GM03348 (cell line): ENCODE measurements at regions not wholly inside any gene's neighbourhood (a gene's known extent, or its start where the extent isn't known, plus 50 kb on each side); places are given as distances from the start of the nearest gene placed in this dataset.

Experiments
- DNase-seq: peaks from one replicate; pipeline ENCODE4 v3.0.0; 2012; ENCODE audit warnings: low spot score

DNA sequence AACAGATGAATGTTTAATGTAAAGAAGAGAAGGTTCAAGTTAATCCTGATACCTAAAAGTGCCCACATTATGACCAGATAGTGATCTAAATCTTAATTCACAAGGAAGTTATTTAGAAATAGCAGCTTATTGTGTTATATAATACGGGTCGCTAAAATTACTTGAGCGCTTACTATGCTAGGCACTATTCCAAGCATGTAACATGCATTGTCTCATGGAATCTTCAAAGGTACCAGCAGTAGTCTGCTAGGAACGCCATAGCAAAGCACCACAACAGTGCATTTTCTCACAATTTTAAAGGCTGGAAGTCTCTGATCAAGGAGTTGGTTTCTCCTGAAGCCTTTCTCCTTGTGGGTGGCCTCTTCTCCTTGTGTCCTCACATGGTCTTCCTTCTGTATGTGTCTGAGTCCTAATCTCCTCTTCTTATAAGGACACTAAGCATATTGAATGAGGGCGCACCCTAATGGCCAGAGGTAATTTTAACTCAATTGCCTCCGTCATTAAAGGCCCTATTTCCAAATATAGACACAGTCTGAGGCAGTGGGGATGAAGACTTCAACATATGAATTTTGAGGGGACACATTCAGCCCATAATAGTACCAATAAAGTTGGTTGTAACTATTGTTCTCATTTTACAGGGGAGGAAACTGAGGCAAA lies 118.4 kb downstream of the LRRC30 start:
- no peak for DNase-seq

DNA sequence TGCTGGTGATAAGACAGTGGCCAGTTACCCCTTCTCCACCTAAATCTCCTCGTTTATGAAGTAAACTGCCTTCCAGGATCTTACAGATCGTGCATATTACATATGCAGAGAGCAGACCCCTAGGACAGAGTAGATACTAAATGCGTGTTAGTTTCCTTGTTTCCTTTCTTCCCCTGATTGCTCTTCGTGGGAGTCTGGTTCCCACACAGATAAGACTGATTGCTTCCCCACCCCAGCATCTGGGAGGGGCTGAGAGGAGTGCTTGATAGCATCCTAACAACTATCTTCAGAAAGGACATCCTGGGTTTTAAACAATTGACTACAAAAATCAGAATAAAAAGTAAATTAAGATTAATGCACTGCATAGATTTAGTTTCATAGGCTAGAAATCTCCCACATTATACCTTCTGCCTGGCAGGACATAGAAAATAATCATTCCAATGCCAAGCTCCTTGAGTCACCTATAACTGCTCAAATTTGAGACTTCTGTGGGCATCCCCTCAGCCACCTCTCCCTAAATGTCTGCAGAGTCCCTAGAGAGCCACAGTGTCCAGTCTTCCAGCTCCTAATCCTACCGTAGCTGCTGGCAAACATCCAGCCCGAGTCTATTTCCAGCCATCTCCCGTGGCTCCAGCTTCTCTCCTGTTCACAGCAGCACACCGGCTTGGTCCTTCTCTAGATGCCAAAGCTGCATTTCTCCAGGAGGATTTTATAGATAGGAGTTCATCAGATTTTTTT lies 128.3 kb downstream of the LRRC30 start:
- no peak for DNase-seq

DNA sequence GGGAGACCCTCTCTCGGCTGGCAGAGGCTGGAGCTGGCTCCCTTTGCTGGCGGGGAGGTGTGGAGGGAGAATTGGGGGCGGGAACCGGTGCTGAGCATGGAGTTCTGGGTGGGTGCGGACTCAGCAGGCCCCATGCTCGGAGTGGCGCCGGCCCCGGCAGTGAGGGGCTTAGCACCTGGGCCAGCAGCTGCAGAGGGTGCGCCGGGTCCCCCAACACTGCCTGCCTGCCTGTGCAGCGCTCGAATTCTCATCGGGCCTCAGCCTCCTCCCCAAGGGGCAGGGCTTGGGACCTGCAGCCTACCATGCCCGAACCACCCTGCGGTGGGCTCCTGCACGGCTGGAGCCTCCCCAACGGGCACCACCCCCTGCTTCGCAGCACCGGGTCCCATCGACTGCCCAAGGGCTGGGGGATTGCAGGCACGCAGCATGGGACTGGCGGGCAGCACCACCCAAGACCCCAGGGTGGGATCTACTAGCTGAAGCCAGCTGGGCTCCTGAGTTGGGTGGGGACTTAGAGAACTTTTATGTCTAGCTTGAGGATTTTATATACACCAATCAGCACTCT lies 129.8 kb downstream of the LRRC30 start:
- no peak for DNase-seq

- DNase-seq = no peak
Measured at GRCh38 chr18:7363338-7363737, 132.4 kb downstream of the LRRC30 start.

DNA sequence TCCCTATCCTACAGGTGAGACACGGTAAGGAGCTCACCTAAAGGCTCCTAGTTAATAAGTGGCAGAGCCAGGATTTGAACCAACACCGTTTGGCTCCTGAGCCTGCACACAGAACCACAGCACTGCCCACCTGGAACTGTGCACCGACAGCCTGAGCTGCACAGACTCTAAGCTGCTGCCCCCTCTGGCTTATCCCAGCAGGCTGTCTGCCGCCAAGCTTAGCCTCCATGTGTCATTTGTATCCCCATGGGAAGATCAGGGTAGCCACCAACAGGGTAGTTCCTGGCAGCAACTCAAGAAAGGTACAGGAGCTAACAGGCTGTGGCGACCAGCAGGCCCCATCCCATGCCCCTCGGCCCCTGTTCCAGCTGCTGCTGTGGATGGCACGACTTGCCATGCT lies 135.7 kb downstream of the LRRC30 start:
- no peak for DNase-seq

DNA sequence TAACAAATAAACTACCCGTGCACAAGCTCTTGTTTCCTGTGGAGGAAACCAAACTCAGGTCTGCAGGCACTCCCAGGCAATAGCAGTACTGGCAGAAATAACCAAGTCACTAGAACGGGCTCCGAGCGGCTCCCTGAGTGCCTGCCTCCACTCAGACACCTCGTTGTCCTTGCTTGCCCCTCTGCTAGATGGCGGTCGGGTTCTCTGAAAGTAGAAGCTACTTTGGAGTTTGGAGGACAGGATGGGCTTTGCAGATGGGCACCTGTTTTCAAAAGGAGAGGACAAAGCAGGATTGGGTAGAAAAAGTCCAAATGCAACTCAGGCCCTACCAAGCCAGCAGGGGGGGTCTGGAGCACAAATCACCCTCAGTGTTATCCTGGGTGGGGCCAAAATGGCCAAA lies 136.4 kb downstream of the LRRC30 start:
- DNase-seq = no peak

GRCh38 chr18:7369006-7369405 lies 138.1 kb downstream of the LRRC30 start:
- no peak for DNase-seq

GRCh38 chr18:7370375-7370774 lies 139.5 kb downstream of the LRRC30 start:
- DNase-seq = no peak

DNA sequence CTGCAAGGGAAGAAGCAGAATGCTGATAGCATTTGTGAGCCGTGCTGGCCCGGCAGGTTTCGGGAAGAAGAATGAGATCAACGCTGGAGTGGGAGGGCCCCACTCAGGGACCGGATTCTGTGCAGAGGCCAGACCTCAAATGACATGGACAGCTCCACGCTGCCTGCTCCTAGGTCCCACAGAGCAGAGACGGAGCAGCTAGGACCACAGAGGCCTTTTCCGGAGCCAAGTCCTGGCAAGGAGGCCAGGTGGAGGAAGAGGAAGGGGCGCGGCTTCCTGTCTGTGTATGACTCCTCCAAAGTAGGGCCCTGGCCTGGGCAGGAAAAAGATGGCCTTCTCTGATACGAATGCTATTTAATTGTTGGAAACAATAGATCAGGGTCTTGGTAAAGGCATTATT lies 139.9 kb downstream of the LRRC30 start:
- DNase-seq = no peak

- DNase-seq = no peak
Measured at GRCh38 chr18:7373441-7373840, 142.6 kb downstream of the LRRC30 start.

DNA sequence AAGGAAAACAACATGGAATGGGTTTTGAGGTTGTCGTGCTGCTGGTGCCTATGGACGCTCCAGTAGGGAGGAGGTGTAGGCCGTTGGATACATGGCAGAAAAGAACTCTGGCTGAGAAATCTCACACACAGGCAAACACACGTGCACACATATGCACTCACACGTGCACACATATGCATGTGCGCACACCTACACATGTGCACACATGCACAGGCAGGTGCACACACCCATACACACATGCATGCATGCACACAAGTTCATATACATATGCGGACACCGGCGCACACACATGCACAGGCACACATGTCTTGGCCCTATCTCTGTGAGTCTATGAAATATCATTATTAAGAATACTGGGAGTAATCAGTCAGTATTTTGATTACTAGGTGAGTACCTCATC lies 150.4 kb downstream of the LRRC30 start:
- no peak for DNase-seq

DNA sequence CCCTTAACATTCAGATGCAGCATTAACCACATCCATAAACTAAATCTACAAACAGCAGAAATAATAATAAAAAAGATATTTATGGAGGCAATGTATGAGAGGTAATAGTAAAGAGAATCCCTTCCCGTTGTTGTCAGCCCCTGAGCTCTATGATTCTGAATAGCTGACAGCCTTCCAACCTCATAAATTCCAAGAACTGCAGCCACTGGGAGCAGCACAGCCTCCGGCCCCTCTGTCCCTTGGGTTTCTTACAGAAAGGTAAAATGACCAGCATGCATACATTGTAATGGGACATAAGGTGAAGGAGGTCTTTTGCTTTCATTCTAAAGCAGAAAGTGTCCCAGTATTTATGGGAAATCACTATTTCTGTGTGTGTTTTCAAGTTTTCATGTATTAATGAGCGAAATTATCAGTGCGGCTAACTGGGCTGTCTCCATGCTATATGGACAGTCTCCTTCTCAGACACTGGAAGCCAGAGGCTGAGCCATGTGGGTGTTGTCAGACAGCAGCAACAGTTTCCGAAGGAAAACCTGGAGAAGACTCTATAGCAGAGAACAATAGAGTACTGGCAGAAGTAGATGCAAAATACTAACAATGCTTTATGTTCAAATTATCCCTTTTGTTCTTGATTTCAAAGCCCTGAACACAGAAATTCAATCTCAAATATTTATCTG lies 151.6 kb downstream of the LRRC30 start:
- no peak for DNase-seq

DNA sequence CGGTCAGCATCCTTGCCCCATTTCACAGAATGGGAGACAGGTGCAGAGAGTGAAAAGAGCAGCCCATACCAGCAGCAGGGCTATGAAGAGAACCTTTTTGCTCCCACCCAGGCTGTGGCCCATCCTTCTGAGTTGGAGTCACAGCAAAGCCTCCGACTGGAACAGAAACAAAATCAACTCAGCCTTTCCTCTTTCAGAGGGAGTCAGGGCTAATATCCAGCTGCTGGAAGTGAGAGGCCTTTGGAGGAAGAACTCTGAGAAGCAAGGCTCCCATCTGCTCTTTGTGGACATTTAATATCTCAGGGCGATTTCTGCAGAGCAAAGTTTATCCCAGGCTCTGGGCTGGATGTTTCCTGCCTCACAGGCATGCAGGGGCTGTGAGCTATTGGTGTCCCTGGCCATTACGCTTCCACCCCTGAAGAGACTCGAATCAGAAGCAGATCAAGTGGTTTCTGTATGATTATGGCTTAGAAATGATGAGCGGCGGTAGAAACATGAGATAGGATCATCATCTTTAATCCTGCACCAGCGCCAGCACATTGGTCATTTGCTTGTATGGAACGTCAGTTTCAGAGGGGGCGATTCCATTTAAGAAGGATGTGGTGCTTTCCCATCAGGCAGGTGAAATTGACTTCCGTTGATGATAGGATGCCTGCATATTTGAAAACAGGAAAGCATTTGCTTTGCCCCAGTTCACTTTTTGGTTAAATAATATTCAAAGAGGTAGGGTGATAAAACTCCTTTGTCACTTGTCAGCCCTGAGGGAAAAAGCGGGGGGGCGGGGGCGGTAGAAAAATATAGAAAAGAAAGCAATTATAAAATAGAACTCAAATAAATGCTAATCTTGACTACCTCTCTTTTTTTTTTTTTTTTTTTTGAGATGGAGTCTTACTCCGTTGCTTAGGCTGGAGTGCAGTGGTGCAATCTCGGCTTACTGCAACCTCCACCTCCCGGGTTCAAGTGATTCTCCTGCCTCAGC lies 152.4 kb downstream of the LRRC30 start:
- no peak for DNase-seq

- no peak for DNase-seq
Measured at GRCh38 chr18:7388741-7389140, 157.9 kb downstream of the LRRC30 start.

GRCh38 chr18:7390731-7391492 lies 160.0 kb downstream of the LRRC30 start:
- no peak for DNase-seq

DNA sequence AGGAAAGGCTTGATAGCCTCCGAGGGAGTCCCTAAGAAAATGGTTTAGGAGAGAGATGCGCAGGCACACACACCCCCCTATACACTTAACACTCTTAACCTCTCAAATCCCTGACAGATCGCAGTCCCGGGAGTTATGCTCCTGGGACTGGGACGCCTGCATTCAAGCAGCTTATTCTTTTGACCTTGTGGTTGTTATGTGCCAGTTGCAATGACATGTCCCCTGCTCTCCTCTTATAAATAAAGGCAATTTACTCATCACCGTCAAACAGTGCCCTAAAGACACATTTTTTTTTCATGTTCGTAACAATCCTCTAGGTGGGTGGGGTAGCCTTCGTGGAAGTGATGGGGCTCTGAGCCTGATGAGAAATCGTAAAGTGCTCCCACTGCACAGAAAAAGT lies 162.2 kb downstream of the LRRC30 start:
- DNase-seq = no peak

DNA sequence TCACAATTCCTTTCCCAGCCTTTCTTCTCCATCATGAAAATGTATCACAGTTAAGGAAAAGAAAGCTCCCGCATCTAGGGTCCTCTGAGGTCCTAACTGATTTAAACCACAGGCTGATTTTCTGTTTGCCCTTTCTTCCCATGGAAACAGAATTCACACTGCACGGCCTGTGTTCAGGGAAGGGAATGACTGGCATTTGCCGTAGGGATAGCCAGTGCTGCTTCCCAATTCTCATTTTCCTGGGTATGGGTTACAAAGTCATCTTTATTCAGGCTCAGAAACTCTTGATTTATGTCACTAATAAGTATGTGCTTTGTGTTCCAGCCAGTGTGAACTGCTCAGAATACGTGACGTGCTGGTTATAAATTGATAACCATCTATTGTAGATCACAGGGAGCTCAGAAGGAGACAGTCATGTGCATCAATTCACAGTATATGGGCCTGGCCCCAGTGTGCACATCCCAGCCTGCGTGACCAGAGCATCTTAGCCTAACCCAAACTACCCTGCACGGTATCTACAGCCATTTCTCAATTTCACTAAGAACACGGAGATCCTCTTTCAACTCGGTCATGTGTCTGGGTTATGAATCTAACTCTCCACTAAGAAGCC lies 163.3 kb downstream of the LRRC30 start:
- DNase-seq = no peak

DNA sequence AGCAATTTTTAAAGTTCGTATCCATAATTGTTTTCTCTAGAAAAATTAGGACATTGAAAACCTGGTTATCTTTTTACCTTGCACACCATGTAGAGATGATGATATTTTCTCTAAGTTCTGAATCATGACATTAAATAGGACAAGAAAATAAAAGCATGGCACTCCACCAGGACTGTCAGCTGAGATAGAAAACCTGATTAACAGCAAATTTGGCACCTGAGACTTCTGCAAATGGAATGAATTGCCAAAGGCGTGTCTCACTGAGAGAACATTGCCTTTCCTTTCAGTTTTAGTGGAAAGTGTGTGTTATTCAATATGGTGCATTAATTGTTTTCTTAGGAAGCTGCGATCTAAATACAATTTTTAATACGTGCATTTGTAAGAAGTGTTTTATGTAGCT lies 164.7 kb downstream of the LRRC30 start:
- DNase-seq = no peak

GRCh38 chr18:7413906-7414305 lies 153.2 kb upstream of the PTPRM start:
- no peak for DNase-seq

DNA sequence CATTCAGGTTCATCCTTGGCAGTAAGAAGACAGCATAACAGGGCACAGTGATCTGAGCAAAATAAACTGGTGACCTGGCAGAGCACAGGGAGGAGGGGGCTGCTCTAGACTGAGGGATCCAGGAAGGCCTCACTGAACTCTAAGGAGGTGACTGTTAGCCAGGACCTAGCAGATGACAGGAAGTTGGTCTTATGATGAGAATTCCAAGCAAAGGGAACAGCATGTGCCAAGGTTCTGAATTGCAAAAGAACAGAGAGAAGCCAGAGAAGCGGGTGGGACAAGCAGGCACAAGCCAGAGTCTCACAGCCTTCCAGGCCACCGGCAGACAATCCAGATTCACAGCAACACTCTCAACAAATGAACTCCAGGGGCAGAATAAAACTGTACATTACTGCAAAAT lies 152.7 kb upstream of the PTPRM start:
- no peak for DNase-seq
